HCEC 1CT (cell line): ENCODE measurements at regions not wholly inside any gene's neighbourhood (a gene's known extent, or its start where the extent isn't known, plus 50 kb on each side); places are given as distances from the start of the nearest gene placed in this dataset.

Experiments
- DNase-seq: peaks from one replicate; pipeline ENCODE4 v3.0.0-alpha.2; 2017

DNA sequence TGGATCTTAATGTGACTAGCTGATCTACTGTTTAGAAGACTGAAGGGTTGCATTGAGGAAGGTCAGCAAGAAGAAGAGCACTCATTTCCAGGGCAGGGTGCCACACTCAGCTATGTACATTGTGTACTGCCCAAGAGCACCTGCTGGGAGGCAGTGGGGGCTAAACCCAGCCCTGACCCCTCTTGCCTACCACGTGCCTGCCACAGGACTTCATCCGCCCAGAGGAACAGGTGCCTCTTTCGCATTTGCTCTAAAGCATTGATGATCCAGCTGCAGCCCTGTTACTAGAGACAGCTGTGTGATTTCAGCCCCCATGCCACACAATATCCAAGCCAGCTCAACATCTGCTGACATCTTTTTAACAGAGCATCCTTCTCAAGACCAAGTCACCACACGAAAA, 341.8 kb downstream of the LMX1A start:
- DNase-seq: no peak

DNA sequence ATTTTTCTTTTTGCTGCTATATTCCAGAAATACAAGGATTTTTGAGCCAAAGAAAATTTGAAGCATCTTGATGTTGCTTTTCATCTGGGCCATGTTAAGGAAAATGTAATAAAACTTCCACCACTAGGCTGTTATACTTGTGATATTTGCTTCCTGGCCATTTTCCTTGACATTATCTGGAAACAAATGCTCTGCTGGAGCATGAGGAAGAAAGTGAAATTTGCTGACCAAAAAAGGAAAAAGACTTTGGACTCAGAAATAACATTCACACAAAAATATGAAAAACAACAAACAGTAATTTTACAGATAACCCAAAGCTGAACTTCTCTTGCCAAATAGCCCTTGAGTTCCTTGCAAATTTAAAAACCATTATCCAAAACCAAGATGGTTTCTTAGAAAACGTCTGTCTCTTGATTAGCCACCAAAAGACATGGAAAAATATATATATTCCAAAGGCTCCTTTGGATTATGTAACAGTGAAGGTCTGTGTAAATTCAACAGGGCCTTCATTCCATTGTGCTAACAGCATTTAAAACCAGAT, 344.5 kb downstream of the LMX1A start:
- DNase-seq: no peak

DNA sequence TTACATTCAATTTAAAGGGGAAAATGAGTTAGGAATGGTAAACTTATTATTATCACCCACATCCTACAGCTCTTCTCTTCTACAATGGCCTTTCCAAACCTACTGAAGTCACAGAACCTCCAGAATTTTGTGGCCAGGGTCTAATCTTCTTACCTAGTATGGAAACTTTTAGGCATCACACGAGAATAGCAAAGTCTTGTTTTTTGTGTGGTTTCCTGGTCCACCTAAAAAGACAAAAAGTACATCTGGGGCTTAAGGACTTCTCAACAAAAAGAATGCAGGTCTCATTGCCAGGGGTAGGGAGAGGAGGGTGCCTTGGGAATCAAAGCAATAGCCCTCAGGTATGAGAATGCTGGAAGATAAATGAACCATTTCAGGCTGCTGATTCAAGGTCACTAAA, 345.3 kb downstream of the LMX1A start:
- no peak for DNase-seq

DNA sequence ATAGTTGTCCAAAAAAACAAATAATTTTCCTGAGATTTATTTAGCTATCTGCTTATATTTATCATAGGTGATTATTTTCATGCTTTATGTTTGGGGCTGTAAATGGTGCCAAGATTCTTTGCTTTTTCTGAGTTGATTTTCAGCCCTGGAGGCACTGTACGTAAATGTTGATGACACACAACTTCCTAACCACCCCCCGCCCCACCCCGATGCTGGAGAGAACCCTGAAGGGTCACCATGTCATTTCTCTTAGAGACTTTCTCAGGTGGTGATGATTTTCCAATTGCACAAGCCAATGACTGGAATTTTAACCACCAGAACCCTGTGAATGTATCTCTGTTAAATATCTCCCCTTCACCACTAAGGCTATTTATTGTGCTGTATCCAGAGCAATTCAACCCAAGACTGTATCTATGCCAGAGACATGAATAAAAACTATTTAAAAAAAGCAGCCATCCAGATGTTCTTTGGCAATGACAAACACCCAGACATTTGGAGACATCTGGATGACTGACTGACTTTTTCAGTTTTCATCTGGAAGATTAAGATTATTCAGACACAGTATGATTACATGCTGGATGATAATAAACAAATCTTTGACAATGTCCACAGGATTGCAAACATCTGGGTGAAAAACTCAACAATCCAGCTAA, 346.0 kb downstream of the LMX1A start:
- no peak for DNase-seq

DNA sequence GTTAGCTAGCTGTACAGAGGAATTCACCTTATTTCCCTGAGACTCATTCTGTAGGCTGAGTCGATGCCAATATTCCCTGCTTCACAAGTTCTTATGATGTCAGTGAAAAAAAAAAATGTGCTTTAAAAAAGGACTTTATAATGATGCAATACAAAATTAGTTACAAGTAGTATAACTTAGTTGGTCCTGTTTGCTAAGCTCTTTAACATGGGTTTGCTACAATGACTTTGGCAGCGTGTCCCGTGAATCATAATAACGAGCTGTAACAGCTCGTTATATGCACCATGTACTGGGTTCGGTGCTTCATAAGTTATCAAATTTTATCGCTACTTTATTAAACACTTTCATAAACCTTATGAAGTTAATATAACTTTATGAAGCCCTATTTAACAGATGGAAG, 349.7 kb downstream of the LMX1A start:
- DNase-seq: no peak

DNA sequence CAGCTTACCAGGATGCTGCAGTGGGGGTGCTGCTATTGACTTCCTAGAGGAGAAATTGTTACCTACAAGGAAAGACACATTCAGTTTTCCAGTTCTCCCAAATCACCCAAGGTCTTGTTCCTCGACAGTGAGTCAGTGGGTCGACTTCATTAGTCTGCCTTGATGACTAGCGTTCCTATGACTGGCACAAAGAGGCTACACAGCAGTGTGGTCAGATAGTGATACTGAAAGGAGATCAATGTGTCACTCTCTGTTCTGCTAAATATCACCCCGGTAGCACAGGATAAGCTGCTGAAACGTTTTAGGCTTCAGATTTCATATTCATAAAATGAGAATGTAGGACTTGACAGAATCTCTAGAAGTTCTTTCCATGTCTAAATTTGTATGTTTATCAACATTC, 357.4 kb downstream of the LMX1A start:
- DNase-seq: no peak

DNA sequence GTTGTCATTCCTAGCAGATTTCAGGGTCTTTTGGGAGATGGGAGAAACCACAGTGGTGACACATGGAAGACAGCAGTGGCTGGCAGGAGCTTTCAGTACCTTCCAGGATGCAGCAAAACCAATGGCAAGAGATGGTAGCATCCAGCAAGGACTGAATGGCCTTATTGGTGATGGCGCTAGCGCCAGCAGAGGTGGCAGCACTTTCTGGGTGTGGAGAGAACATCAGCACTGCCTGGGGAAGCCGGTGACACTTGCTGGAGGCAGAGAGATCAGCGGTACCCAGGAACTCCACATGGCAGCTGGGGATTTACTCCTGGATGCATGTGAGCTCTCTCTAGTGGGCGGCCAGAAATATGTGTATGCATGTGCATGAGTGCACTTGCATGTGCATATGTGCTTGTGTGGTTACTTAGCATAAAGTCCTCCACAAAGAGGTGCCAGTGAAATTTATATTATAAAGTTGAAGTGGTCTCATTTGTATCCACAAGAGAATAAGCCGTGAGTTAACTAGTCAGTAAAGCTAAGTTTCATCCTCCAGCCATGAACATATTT, 364.7 kb downstream of the LMX1A start:
- no peak for DNase-seq

DNA sequence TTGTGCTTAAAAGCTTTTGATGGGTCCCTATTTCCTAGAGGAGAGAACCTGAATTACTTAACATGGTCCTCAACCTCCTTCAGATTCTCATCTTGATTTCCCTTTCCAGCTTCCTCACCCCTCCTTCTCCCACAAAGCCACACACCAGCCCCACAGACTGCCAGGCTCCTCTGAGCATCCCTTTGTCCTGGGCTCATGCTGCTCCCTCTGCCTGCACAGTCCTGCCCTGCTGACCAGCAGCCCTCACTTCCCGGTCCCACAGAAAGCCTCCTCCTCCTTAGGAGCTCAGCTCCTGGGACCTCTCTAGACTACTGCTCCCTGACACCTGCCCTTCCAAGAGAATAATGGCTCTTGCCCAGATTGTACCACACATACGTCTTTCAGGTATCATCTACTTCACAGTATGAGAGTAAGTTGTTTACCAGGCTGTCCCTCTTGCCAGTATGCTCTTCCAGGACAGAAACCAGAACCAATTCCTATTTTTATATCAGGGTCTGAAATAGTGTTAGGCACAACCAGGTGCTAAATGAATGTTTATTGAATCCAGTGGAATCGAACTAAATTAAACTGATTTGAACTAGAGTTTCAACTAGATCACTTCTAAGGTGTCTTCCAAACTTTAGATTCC, 373.4 kb downstream of the LMX1A start:
- no peak for DNase-seq

DNA sequence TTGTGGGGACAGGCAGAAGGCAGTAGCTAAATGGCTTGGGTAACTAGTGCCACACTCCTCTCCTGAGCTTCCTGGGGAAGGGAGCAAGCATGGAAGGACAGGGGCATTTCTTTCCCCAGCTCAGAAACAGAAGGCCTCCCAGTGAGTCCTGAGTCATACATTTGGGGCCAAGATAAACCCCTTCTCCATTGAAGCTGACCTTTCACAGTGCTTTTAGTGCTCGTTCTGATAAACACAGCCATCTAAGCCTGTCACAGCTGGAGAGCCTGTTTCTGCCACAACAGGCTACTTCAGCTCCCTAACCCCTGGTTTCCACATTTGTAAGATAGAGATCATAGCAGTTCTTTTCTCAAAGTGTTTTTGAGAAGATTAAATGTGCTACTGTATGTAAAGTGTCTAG, 374.0 kb downstream of the LMX1A start:
- DNase-seq: no peak

DNA sequence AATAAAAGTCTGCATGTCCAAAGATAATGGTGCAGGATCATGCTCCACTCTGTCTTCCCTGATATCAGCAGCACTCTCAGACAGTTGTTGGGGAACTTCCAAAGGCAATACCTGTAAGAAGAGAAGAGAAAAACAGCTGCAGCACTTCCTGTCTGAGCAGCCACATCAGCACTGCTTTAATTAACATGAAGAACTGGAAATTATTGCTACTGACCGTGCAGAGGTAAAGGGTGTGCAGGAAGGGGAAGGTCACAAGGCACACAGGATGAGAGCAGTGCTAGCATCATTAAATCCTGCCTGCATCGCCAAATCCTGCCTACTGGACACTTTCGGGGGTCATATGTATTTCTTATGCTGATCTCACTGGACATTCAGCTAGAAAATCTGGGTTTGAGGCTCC, 379.0 kb downstream of the LMX1A start:
- DNase-seq: no peak

DNA sequence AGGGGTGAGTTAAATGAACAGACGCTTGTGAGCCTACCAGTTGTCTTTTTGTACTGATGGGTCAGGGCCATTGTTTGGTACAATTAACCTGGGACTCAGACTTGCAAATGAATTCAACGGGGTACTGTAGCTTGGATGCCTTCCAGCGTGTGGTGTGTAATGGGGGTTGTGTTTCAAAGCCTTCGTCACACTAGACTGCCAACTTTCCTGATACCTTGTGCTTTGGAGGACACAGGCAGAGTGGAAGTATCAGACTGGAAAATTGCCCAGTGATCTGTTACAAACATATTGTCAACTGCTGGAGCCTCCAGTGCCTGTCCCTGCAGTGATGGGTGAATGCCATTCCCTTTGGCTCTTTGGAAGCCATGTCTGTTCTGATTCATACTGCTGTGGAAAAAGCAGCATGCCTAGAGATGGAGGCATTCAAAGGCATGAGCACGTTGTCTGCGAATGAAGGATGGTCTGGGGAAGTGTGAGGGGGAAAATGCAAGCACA, 384.5 kb downstream of the LMX1A start:
- DNase-seq: no peak

DNA sequence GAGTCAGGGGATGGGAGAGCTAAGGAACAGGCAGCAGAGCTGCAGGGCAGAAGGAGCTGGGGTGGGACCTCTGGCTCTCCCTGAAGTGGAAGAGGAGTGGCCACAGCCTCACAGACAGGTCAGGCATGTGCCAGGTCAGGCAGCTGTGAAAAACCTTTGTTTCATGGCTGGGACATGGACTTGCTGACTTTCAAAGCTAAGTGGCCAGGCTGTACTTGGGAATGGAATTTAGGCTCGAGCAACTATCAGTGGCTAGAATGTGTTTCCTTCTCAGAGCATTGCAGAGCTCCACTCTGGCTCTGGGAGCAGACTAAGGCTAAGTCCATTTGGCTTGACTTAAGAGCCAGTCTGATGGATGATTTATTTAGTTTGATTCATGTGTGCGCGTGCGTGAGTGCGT, 385.1 kb downstream of the LMX1A start:
- DNase-seq: no peak

DNA sequence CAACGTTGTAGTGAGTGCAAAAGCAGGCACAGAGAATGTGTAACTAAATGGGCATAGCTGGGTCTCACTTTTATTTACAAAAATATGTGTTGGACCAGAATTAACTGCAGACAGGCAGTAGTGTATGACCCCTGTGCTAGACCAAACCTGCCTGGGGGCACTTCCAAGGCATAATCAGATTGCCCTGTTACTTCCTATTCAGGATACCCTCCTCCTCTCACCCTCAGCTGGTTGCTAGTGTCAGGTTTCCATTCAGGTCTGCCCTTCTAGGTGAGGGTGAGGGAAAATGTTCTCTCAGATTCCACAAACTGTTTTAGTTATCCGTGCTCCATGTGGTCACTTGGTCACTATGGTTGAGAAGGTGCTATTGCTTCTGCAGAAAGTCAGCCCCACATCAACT, 387.3 kb downstream of the LMX1A start:
- no peak for DNase-seq

DNA sequence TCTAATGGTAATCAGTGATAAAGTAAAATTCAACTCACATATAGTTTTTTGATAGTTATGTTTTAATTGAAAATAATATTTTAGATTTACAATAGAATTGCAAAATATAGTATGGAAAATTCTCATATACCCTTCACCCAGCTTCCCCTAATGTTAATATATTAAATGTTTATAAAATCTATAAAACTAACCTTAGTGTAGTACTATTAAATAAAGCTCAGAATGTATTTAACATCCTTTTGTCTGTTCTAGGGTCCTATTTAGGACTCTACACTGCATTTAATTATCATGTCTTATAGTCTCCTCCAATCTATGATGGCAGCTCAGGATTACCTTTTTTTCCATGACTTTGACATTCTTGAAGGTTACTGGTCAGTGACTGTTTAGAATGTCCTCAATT, 389.2 kb downstream of the LMX1A start:
- no peak for DNase-seq

DNA sequence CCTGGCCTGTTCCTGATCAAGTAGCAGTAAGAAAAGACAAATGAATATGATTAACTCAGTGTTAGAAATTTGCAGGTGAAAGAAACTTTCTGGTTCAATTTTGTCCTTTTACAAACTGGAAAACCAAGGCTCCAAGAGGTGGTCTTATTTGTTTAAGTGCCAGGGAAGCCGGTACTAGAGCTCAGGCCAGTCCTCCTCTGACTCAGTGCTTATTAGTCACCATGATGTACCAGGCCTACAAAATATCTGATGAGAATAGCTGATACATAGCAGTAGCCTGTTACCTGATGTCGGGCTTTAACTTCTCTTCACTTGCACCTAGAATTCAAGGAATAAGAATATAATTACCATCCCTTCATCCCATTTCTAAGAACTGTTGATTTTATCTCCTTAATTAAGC, 394.8 kb downstream of the LMX1A start:
- DNase-seq: no peak

DNA sequence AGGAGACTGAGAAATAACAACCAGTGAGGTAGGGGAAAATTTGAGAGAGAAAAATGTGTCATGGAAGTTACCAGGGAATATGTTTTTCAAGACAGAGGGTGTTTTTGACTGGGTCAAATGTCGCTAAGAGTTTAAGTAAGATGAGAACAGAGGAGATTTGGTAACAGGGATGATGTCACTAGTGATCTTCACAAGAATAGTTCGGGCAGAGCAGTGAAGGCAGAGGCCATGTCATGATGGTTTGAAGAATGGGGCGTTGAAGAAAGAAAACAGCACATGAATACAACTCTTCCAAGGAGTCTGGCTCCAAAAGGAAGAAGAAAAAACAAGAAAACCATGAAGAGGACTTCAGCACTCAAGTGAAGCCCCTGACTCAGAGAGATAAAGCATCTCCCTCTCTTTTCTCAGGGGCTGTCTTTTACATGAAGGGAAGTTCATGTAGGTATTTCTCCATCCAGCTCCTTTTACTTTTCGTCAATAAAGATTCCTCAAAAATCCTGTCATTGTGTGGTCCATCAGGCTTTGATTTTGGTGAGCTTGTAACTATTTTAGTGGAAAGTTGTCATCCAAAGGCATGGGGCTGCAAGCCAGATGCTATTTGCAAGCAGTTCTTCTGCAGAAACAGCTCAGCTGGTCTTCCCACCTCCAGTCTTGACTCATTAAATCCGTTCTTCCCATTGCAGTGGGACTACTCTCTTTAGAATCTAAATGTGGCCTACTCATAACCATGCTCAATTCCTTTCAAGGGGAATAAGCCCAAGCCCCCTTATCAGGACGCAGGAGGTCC, 397.3 kb downstream of the LMX1A start:
- DNase-seq: no peak

DNA sequence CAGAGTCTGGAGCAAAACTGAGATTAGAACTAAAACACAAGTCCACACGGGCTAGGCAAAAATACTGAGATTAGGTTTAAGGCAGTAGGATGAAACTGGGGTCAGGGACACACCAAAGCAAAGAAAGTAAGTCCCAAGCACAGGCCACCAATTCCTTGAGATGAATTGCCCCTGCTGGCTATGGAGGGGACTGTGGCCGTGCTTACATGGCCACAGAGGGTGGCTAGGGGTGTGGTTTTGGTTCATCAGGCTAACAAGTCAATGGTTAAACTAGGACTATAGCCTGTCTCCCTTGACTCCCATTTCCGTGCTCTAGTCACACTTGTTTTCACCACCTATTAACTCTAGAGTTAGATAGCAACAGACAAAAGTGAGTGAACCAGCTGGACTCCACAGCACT, 394.8 kb downstream of the PBX1 start:
- DNase-seq: no peak

DNA sequence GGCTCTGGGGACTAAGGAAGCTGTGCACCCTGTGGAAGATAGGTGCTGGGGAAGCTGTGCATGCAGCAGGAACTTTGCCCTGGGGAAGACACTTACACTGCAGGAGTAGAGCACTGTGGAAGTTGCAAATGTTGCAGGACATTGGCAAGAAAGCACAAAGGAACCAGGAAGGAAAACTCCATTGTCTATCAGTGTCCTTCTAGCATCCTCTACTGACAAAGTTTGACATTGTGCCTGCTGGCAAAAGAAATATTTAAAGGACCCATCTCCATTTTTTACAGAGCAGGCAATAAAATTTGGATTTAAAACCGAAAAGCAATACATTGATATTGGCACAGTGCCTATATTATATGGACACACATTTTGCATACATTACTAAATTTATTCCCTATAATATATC, 394.1 kb downstream of the PBX1 start:
- DNase-seq: no peak

DNA sequence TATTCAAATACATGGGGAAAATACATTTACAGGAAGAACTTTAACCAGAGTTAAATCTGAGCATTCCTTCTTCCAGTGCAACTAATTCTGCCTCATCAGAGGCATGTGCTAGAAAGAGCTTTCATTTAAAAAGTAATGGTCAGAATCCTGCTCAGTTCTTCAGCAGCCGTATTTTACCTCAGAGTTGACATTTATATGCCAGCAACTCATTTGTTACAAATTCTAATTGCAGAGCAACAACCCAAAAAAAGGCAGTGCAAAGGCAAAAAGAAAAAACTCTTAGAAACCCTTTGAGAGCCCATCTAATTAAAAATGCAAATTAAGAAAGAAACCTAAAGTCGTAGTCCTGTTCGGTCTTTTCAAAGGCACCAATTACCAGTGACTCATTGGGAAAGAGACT, 392.5 kb downstream of the PBX1 start:
- DNase-seq: no peak

DNA sequence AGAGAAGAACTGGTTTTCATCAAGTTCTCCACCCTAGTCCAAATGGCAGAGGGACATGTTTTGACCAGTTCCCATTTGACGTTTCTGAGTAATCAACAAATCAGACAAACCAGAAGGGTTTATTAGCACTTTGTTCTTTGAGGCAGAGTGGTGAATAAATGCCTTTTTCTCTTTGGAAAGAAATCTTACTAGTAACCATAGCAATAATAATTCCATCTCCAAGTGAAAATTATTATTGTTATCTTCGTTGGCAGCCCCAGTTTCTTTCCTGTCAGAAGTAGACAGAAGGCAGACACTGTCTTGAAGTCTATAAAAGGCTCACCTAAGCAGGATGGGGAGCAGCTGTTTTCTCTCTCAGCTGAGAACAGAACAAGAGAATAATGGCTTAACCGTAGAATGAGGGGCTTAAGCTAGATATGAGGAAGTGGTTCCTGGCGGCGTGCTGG, 391.6 kb downstream of the PBX1 start:
- DNase-seq: no peak

DNA sequence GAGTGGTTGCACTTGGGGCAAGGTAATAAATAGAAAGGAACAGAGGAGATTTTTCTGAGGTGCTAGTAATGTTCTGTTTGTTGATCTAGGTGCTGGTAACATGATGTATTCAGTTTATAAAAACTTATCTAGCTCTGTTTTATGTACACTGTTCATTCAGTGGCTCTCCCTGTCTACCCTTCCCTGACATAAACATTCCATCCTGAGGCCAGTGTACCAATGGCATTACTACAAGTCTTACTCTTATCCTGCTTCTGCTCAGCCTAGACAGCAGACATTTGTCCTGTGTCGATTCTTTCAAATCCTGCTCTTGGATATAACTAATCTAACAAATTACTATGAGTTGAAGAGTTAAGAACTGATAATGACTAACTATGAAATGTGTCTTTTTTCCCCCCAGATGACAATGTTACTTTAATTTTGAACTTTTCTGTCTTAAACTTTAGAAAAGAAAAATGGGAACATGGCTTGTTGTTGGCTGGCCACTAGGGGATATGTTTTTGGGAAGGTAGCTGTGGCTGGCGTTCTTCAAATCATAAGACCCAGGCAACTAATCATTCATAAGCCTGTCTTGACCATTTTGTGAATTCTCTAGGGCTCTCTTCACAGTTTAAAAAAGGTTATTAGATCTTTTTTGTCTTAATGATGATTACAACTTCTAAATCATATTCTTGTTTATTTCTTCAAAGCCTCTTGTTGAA, 390.9 kb downstream of the PBX1 start:
- no peak for DNase-seq

DNA sequence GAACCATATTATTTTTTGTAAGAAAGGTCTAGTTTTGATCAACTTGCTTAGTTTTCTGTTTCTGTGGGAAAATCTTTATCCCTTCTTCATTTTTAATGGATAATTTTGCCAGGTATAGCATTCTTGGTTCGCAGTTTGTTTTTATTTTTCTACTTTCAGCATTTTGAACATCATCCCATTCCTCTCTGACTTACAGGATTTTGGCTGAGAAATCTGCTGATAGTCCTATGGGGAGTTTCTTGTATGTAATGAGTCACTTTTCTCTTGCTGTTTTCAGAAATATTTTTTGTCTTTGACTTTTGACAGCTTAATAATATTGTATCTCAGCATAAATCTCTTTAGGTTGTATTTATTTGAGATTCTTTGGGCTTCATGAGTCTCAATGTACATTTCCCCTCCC, 389.1 kb downstream of the PBX1 start:
- no peak for DNase-seq

DNA sequence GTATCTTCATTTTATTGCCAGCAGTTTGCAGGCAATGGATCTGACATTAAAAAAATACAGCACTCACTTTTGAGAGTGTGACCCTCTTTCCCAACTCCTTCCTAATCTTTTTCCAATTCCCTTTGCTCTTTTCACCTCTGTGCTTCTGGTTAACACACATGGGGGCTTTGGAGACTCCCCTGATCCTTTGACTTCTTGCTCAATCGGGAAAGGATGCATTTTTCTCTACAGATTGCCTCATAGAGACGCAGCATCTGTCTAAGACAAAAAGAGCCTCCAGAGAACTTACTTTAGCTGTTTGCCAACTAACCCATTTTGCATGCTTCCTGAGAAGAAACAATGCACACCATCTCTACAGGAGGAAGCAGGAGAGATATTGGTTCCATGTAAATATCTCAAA, 378.3 kb downstream of the PBX1 start:
- DNase-seq: no peak
